Body of pancreas (tissue), 4 donors: ENCODE measurements at regions not wholly inside any gene's neighbourhood (a gene's known extent, or its start where the extent isn't known, plus 50 kb on each side); places are given as distances from the start of the nearest gene placed in this dataset.
"Not testable (repeated sequence)": the region's sequence is repeated elsewhere in the genome, so short reads cannot be mapped to it uniquely, and the experiment has no call there.

Experiments used
- POLR2A ChIP-seq, 3 donors: fragments of 450-650 bp; IDR thresholded peaks; one replicate each; pipeline ENCODE4 v1.6.1; 2016; ENCODE audit warnings: antibody characterized with exemption in 3 of 3, mild to moderate bottlenecking in 2 of 3
- TF ChIP-seq, protein P1 (sequence below), 7 experiments: fragments of 450-650 bp in 4 of 7; fragments of 200-600 bp in 3 of 7; sonication (generic) in 3 of 7; IDR thresholded peaks; one replicate each; pipeline ENCODE4 v1.5.1; 2016 to 2019; ENCODE audit warnings: antibody characterized with exemption in 7 of 7

DNA sequence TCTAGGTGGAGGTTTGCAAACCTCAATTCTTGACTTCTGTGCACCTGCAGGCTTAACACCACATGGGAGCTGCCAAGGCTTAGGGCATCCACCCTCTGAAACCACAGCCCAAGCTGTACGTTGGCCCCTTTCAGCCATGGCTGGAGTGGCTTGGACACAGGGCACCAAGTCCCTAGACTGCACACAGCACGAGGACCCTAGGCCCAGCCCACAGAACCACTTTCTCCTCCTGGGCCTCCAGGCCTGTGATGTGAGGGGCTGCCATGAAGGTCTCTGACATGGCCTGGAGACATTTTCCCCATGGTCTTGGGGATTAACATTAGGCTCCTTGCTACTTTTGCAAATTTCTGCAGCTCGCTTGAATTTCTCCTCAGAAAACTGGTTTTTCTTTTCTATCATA lies 947.9 kb downstream of the TTLL7 start:
- TF ChIP-seq, protein P1, sequence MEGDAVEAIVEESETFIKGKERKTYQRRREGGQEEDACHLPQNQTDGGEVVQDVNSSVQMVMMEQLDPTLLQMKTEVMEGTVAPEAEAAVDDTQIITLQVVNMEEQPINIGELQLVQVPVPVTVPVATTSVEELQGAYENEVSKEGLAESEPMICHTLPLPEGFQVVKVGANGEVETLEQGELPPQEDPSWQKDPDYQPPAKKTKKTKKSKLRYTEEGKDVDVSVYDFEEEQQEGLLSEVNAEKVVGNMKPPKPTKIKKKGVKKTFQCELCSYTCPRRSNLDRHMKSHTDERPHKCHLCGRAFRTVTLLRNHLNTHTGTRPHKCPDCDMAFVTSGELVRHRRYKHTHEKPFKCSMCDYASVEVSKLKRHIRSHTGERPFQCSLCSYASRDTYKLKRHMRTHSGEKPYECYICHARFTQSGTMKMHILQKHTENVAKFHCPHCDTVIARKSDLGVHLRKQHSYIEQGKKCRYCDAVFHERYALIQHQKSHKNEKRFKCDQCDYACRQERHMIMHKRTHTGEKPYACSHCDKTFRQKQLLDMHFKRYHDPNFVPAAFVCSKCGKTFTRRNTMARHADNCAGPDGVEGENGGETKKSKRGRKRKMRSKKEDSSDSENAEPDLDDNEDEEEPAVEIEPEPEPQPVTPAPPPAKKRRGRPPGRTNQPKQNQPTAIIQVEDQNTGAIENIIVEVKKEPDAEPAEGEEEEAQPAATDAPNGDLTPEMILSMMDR (IDR thresholded peaks at IDR 0.05), result not testable (repeated sequence)
- TF ChIP-seq POLR2A (IDR thresholded peaks at IDR 0.05), result not testable (repeated sequence)
